ENCODE measurements at regions not wholly inside any gene's neighbourhood (a gene's known extent, or its start where the extent isn't known, plus 50 kb on each side); places are given as distances from the start of the nearest gene placed in this dataset.

DNA sequence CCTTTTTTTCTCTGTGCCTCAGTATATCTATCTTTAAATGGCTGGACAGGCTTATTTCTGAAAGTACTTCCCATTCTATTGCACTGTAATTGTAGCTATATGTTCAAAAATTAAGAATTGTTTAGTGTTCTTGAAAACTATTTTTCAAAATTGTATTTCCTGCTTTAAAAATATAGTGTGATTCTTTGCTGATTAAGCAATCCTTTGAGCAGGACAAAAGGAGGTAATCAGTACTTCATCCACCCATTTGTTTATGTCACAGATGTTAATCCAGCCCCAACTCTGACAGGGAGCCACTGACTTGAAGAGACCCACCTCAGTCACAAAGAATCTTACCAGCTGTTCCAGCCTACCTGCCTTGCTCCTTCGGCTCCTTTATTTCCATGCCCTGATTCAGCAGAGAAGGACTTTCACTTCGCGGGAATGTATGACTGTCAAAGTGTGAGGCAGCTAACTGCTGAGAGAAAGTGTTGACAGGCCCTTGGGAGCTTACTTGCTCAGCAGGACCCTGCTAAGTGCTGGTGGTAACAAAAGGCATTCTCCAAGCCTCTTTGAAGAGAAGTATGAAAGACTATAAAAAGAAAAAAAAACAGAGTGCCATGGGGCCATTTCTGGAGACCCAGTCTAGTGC lies 393.3 kb upstream of the CYRIA start:
- Histone ChIP-seq H3K36me3 (no peaks in the 10 kb centered on the region), H3K27me3 (no peaks in the 10 kb centered on the region), H3K4me3 (no peak overlapping the region), H3K9me3 (no peaks in the 10 kb centered on the region)
- DNase-seq = no peak

DNA sequence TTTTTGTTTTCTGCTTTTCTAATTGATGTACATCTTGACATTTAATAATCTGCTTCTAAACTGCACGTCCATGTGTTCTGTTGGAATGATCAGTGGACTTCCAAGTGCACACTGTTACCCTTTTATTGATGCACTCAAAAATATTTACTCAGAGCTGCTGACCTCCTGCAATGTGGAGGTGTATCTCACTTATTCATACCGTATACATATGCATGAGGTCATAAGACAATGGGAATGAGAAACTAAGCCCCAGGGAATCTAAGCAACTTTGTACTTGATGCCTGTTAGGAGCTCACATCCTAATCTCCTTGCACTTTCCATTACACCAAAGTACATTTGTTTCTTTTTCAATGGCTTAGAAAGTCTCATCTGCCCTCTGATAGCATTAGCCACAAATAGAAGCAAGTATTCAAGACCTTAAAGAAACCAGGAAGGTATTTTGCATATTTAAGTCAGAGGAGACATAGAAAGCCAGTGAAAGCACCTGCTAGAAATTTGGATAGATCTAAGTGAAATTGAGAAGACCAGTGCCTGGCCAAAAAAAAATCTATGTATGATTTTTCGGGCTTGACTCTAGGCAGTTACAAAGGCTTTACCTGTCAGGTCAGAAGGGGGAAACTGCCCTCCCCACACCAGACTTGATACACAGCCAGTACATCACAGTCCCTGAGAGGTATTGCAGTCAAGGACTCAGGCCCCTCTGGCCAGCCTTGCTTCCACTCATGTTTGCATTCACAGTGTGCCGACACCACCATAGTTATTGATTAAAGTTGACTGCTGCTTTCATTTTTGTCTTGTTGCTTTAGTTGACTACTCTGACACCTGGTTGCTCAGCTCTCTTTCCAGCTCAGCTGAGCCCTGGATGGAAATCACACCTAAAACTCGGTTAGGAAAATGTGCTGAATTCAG lies 391.7 kb upstream of the CYRIA start:
- H3K4me3 ChIP-seq = no peak overlapping the region
- DNase-seq = no peak
- no peaks in the 10 kb centered on the region for H3K27me3 ChIP-seq
- no peaks in the 10 kb centered on the region for H3K9me3 ChIP-seq
- no peaks in the 10 kb centered on the region for H3K36me3 ChIP-seq

GRCh38 chr2:17056236-17056635 lies 390.6 kb upstream of the CYRIA start:
- H3K9me3 ChIP-seq = no peaks in the 10 kb centered on the region
- H3K4me3 ChIP-seq = no peak overlapping the region
- no peak for DNase-seq
- H3K36me3 ChIP-seq = no peaks in the 10 kb centered on the region
- H3K27me3 ChIP-seq = no peaks in the 10 kb centered on the region

DNA sequence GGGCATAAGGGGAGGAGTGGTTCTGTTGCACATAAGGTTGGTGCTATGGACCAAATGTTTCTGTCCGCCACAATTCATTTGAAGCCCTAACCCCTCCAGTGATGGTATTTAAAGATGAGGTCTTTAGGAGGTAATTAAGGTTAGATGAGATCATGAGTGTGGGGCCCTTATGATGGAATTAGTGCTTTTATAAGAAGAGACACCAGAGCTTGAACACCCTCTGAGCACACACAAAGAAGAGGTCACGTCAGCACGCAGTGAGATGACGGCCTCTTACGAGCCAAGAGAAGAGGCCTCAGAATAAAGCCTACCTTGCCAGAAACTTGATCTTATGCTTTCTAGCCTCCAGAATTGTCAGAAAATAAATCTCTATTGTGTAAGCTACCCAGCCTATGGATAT lies 386.4 kb upstream of the CYRIA start:
- no peaks in the 10 kb centered on the region for H3K27me3 ChIP-seq
- H3K9me3 ChIP-seq = no peaks in the 10 kb centered on the region
- no peaks in the 10 kb centered on the region for H3K36me3 ChIP-seq
- no peak for DNase-seq
- H3K4me3 ChIP-seq = no peak overlapping the region

GRCh38 chr2:17051538-17051937 lies 385.9 kb upstream of the CYRIA start:
- DNase-seq = no peak
- no peaks in the 10 kb centered on the region for H3K36me3 ChIP-seq
- no peaks in the 10 kb centered on the region for H3K27me3 ChIP-seq
- no peak overlapping the region for H3K4me3 ChIP-seq
- no peaks in the 10 kb centered on the region for H3K9me3 ChIP-seq

GRCh38 chr2:17043173-17043572 lies 377.5 kb upstream of the CYRIA start:
- no peak for DNase-seq
- Histone ChIP-seq H3K36me3 (no peaks in the 10 kb centered on the region), H3K9me3 (0 out of 2 replicates have a peak, but pooled peaks cover 2% of the 10 kb centered on the region), H3K27me3 (no peaks in the 10 kb centered on the region), H3K4me3 (no peak overlapping the region)

GRCh38 chr2:17036361-17036760 lies 370.7 kb upstream of the CYRIA start:
- Histone ChIP-seq H3K36me3 (no peaks in the 10 kb centered on the region), H3K27me3 (no peaks in the 10 kb centered on the region), H3K9me3 (no peaks in the 10 kb centered on the region), H3K4me3 (no peak overlapping the region)
- DNase-seq = no peak

DNA sequence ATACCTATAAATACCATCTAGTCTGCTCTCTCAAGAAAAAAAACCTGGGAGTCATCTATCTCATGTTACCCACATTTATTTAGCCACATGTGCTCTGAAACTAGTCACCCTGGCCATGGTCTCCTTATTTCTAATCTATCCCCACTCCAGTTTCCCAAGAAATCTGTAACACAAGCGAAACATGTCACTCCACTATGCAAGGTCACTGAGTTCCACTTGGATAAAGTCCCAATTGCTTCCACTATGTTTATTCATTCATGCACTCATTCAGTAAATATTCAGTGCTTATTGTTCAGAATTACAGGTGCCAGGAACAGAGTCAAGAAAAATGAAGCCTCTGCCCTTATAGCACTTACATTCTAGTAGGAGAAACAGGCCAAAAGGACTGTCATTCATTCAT lies 369.4 kb upstream of the CYRIA start:
- DNase-seq = no peak
- Histone ChIP-seq H3K9me3 (no peaks in the 10 kb centered on the region), H3K36me3 (no peaks in the 10 kb centered on the region), H3K27me3 (no peaks in the 10 kb centered on the region), H3K4me3 (no peak overlapping the region)

DNA sequence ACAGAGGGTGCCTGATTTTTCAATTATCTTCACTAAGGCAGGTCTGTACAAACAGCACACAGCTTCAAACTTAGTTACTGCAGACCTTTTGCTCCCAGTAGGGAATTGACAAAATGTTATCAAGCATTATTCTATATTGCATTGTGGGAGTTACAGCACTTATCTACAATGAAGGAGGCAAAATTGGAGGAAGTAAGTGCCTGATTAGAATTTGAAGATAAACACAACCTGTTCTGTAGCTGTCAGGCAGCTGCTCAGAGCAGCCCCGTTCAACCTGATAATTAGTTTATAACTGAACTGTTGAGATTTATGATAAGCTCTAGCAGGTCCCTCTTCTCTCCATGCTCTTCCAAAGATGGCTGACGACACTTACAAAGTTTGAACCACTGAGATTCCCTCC lies 364.4 kb upstream of the CYRIA start:
- Histone ChIP-seq H3K4me3 (no peak overlapping the region), H3K9me3 (no peaks in the 10 kb centered on the region), H3K36me3 (no peaks in the 10 kb centered on the region), H3K27me3 (no peaks in the 10 kb centered on the region)
- no peak for DNase-seq

DNA sequence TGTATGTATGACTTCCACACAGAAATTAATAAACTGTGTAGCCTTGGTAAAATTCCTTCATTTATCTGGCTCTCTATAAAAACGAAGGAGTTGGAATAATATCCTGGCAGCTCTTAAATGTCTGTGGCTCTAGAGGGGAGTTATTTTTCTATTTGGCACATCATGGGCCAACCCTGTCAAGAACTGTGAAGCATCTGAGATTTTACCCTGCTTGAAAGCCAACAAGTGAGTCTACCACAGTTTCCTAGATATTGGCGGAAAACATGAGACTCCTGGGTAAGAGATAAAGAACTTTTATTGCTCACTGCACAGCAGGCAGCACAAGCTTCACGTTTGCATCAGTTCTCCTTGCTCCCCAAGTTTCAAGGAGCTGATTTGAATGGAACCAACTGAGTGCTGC lies 346.7 kb upstream of the CYRIA start:
- H3K27me3 ChIP-seq = no peaks in the 10 kb centered on the region
- DNase-seq = no peak
- H3K4me3 ChIP-seq = no peak overlapping the region
- H3K9me3 ChIP-seq = no peaks in the 10 kb centered on the region
- no peaks in the 10 kb centered on the region for H3K36me3 ChIP-seq

DNA sequence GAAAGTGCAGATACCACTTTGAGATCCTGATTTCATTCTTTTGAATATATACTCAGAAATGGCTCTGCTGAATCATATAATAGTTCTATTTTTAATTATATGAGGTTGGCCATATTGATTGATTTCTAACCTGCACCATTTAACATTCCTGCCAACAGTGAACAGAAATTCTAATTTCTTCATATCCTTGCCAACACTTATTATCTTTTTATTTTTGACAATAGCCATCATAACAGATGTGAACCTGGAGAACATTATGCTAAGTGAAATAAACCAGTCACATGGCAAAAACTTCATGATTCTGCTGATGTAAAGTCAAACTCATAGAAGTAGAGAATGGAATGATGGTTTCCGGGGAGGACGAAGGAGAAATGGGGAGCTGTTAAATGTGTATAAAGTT lies 344.5 kb upstream of the CYRIA start:
- Histone ChIP-seq H3K36me3 (no peaks in the 10 kb centered on the region), H3K27me3 (no peaks in the 10 kb centered on the region), H3K4me3 (no peak overlapping the region), H3K9me3 (no peaks in the 10 kb centered on the region)
- no peak for DNase-seq

DNA sequence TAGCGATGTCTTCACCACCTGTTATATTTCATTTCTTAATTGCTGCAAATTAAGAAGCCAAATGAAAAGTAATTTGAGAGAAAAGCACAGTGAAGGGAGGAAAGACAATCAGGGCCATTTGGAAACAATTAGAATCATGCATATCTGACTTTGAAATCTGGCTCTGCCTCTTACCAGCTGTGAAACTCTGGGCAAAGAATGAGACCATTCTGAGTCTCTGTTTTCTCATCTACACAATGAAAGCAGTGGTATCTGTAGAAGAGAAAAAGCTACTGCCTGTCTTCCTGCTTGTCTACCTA lies 334.5 kb upstream of the CYRIA start:
- DNase-seq = no peak
- Histone ChIP-seq H3K9me3 (no peaks in the 10 kb centered on the region), H3K27me3 (0 out of 2 replicates have a peak, but pooled peaks cover 2% of the 10 kb centered on the region), H3K36me3 (no peaks in the 10 kb centered on the region), H3K4me3 (no peak overlapping the region)

DNA sequence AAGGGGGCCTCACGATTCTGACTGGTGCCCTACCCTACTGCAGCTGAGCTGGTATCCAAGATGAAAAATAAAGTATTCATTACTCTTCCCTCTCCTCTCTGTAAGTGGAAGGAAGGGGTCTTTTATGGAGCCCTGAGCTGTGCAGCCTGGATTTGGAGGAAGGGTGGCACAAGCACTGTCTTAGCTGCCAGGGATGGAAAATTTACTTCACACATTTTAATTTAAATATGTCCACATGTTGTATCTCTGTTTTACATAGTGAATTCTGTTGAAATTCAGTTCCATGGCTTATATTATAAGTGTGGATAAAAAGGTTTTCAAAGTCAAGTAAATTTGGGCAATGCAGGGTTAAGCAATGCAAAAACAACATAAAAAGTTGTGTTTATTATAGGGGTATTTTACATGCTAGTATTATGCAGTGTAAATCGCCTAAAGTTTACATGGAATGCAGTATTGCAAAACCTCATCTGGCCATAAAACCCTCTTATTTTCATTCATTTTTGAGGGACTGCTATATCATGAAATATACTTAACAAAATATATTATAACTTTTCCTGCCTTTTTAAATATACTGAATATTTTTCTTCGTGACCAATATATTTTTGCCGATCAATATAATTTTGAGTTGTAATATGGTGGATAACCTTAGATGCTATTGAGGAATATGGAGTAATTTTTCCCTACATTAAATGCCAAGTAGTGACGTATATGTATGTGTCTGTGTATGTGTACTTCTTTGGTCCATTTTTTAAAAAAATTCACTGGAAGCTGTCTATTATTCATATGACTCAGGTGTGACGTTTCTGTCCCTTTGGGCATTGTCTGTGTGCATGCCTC lies 333.9 kb upstream of the CYRIA start:
- Histone ChIP-seq H3K27me3 (0 out of 2 replicates have a peak, but pooled peaks cover 2% of the 10 kb centered on the region), H3K4me3 (no peak overlapping the region), H3K9me3 (no peaks in the 10 kb centered on the region), H3K36me3 (no peaks in the 10 kb centered on the region)
- no peak for DNase-seq

- Histone ChIP-seq H3K9me3 (no peaks in the 10 kb centered on the region), H3K27me3 (no peaks in the 10 kb centered on the region), H3K36me3 (no peaks in the 10 kb centered on the region), H3K4me3 (no peak overlapping the region)
- DNase-seq = no peak
Measured at GRCh38 chr2:16978301-16978700, 312.7 kb upstream of the CYRIA start.

GRCh38 chr2:16974688-16975087 lies 309.1 kb upstream of the CYRIA start:
- Histone ChIP-seq H3K27me3 (no peaks in the 10 kb centered on the region), H3K4me3 (no peak overlapping the region), H3K9me3 (no peaks in the 10 kb centered on the region), H3K36me3 (no peaks in the 10 kb centered on the region)
- DNase-seq = no peak

GRCh38 chr2:16973586-16974286 lies 308.1 kb upstream of the CYRIA start:
- H3K4me3 ChIP-seq = no peak overlapping the region
- H3K27me3 ChIP-seq = no peaks in the 10 kb centered on the region
- no peaks in the 10 kb centered on the region for H3K9me3 ChIP-seq
- H3K36me3 ChIP-seq = no peaks in the 10 kb centered on the region
- peak; percentile 17 for DNase-seq

DNA sequence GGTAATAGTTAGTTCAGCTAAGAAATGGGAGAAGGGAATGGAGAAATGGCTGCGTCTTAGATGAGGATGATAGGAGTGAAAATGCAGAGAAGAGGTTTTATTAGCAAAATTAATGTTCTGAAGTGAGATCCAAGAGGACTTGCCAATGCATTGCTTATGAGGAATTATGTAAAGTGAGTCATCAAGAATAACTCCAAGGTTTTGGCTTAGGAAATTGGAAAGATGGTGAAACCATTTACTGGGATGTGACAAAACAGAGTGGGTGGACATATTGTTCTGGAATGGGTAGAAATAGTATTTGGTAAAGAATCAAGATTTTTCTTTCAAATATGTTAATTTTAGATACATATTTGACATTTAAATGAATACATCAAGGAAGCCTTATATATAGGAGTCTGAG lies 306.6 kb upstream of the CYRIA start:
- Histone ChIP-seq H3K4me3 (no peak overlapping the region), H3K27me3 (no peaks in the 10 kb centered on the region), H3K9me3 (no peaks in the 10 kb centered on the region), H3K36me3 (no peaks in the 10 kb centered on the region)
- DNase-seq = no peak
